GM23248 (cell line): ENCODE measurements at regions not wholly inside any gene's neighbourhood (a gene's known extent, or its start where the extent isn't known, plus 50 kb on each side); places are given as distances from the start of the nearest gene placed in this dataset.

Experiments
- DNase-seq: peaks from one replicate; pipeline ENCODE4 v3.0.0-alpha.2; 2015
- H2AFZ ChIP-seq: fragments of 200-600 bp; sonication (generic); 2 replicates; pipeline ENCODE4 v1.6.1; 2016; ENCODE audit warnings: antibody characterized with exemption
- H3F3A ChIP-seq: fragments of 200-600 bp; sonication (generic); 2 replicates; pipeline ENCODE4 v1.6.1; 2016; ENCODE audit warnings: mild to moderate bottlenecking, antibody characterized with exemption, mixed run types; ENCODE audit not compliant: insufficient read depth
- H3K27ac ChIP-seq: fragments of 200-600 bp; sonication (generic); 2 replicates; pipeline ENCODE4 v1.5.1; 2016; ENCODE audit warnings: mild to moderate bottlenecking
- H3K27me3 ChIP-seq: fragments of 200-600 bp; sonication (generic); replicated peaks from 2 replicates; pipeline ENCODE4 v1.6.1; 2016; ENCODE audit warnings: mild to moderate bottlenecking; ENCODE audit not compliant: insufficient read depth
- H3K36me3 ChIP-seq: fragments of 200-600 bp; sonication (generic); 2 replicates; pipeline ENCODE4 v1.6.1; 2016; ENCODE audit warnings: low read depth, mild to moderate bottlenecking
- H3K4me1 ChIP-seq: fragments of 200-600 bp; sonication (generic); 2 replicates; pipeline ENCODE4 v1.6.1; 2016; ENCODE audit warnings: mild to moderate bottlenecking; ENCODE audit not compliant: insufficient read depth
- H3K4me2 ChIP-seq: fragments of 200-600 bp; sonication (generic); one replicate; pipeline ENCODE4 v1.6.1; 2016; ENCODE audit warnings: mild to moderate bottlenecking; ENCODE audit not compliant: unreplicated experiment
- H3K4me3 ChIP-seq: fragments of 200-600 bp; sonication (generic); 2 replicates; pipeline ENCODE4 v1.5.1; 2016; ENCODE audit warnings: mild to moderate bottlenecking
- H3K79me2 ChIP-seq: fragments of 200-600 bp; sonication (generic); 2 replicates; pipeline ENCODE4 v1.6.1; 2016; ENCODE audit warnings: mild to moderate bottlenecking; ENCODE audit not compliant: insufficient read depth
- H3K9ac ChIP-seq: fragments of 200-600 bp; sonication (generic); 2 replicates; pipeline ENCODE4 v1.6.1; 2016; ENCODE audit warnings: mild to moderate bottlenecking
- H3K9me2 ChIP-seq: fragments of 200-600 bp; sonication (generic); 2 replicates; pipeline ENCODE4 v1.6.1; 2016; ENCODE audit warnings: mixed run types, mild to moderate bottlenecking, moderate library complexity; ENCODE audit not compliant: insufficient read depth
- H3K9me3 ChIP-seq: fragments of 200-600 bp; sonication (generic); one replicate; pipeline ENCODE4 v1.6.1; 2017; ENCODE audit warnings: low read depth
- H4K20me1 ChIP-seq: fragments of 200-600 bp; sonication (generic); 2 replicates; pipeline ENCODE4 v1.6.0; 2016; ENCODE audit not compliant: insufficient read depth
- EZH2 ChIP-seq: fragments of 200-600 bp; sonication (generic); IDR thresholded peaks from 2 replicates; pipeline ENCODE4 v1.6.1; 2018; ENCODE audit warnings: antibody characterized with exemption, mild to moderate bottlenecking; ENCODE audit not compliant: insufficient read depth, poor library complexity, severe bottlenecking
- EZH2phosphoT487 ChIP-seq: fragments of 200-600 bp; sonication (generic); IDR thresholded peaks from 2 replicates; pipeline ENCODE4 v1.6.1; 2018; ENCODE audit warnings: antibody characterized with exemption, moderate library complexity, mild to moderate bottlenecking, low read depth; ENCODE audit not compliant: insufficient read depth
- WGBS, 2 experiments: methylation state at CpG; one replicate each; pipeline ENCODE4 v1.1.6; 2015 to 2017; ENCODE audit warnings: low lambda C conversion rate in 2 of 2, low coverage in 1 of 2; ENCODE audit errors: missing lambda C conversion rate in 2 of 2; 5-methylcytosine and 5-hydroxymethylcytosine counted together
- in situ Hi-C: fragments of 300-500 bp; cut with MboI; formaldehyde crosslinking; loops from 2 replicates; pipeline ENCODE4 v1.15.0; 2020

- Histone ChIP-seq H4K20me1 (no peaks in the 10 kb centered on the region), H3K4me1 (no peaks in the 10 kb centered on the region), H3K4me3 (no peak overlapping the region), H3F3A (no peaks in the 10 kb centered on the region), H3K27me3 (no peaks in the 10 kb centered on the region), H3K9me2 (no peaks in the 10 kb centered on the region), H3K4me2 (no peak overlapping the region), H2AFZ (no peak overlapping the region), H3K36me3 (no peaks in the 10 kb centered on the region), H3K9me3 (no peaks in the 10 kb centered on the region), H3K79me2 (no peaks in the 10 kb centered on the region), H3K9ac (no peak overlapping the region), H3K27ac (no peak overlapping the region)
- TF ChIP-seq EZH2phosphoT487 (no peak), EZH2 (no peak)
- in situ Hi-C loops: no loop called here
- WGBS, 2 experiments: 28 to 42% methylated on average over 3 of the region's 3 CpGs
- no peak for DNase-seq
Observed at GRCh38 chr7:52129278-52129677, 812.7 kb upstream of the COBL start.

GRCh38 chr7:52120912-52121311, 804.3 kb upstream of the COBL start:
- no peaks in the 10 kb centered on the region for H3K4me1 ChIP-seq
- no peaks in the 10 kb centered on the region for H3F3A ChIP-seq
- WGBS, 2 experiments: 10 to 21% methylated on average over 3 of the region's 3 CpGs
- in situ Hi-C loops: no loop called here
- no peaks in the 10 kb centered on the region for H3K9me3 ChIP-seq
- no peak overlapping the region for H3K9ac ChIP-seq
- no peaks in the 10 kb centered on the region for H4K20me1 ChIP-seq
- TF ChIP-seq EZH2 (no peak), EZH2phosphoT487 (no peak)
- no peak overlapping the region for H3K4me3 ChIP-seq
- H3K27ac ChIP-seq: no peak overlapping the region
- no peaks in the 10 kb centered on the region for H3K36me3 ChIP-seq
- H2AFZ ChIP-seq: no peak overlapping the region
- H3K9me2 ChIP-seq: no peaks in the 10 kb centered on the region
- DNase-seq: no peak
- no peaks in the 10 kb centered on the region for H3K27me3 ChIP-seq
- no peak overlapping the region for H3K4me2 ChIP-seq
- H3K79me2 ChIP-seq: no peaks in the 10 kb centered on the region

- DNase-seq: no peak
- WGBS, 2 experiments: 0% methylated on average over 2 of the region's 2 CpGs
Observed at GRCh38 chr7:52119537-52119936, 802.9 kb upstream of the COBL start.

GRCh38 chr7:52114509-52114908, 797.9 kb upstream of the COBL start:
- no peaks in the 10 kb centered on the region for H3K79me2 ChIP-seq
- no peak overlapping the region for H3K27ac ChIP-seq
- H3K4me1 ChIP-seq: no peaks in the 10 kb centered on the region
- no peaks in the 10 kb centered on the region for H3K9me2 ChIP-seq
- no peak overlapping the region for H3K4me2 ChIP-seq
- H3K9me3 ChIP-seq: no peaks in the 10 kb centered on the region
- no peak for DNase-seq
- no peak overlapping the region for H3K9ac ChIP-seq
- no peak overlapping the region for H2AFZ ChIP-seq
- no peaks in the 10 kb centered on the region for H3K27me3 ChIP-seq
- H4K20me1 ChIP-seq: no peaks in the 10 kb centered on the region
- no peaks in the 10 kb centered on the region for H3K36me3 ChIP-seq
- TF ChIP-seq EZH2phosphoT487 (no peak), EZH2 (no peak)
- WGBS, 2 experiments: 6 to 12% methylated on average over 3 of the region's 3 CpGs
- no peak overlapping the region for H3K4me3 ChIP-seq
- in situ Hi-C loops: no loop called here
- no peaks in the 10 kb centered on the region for H3F3A ChIP-seq

More at GRCh38 chr7:52119537-52119936, 802.9 kb upstream of the COBL start:
- Histone ChIP-seq H3K9me2 (no peaks in the 10 kb centered on the region), H4K20me1 (no peaks in the 10 kb centered on the region), H3K9me3 (no peaks in the 10 kb centered on the region), H3F3A (no peaks in the 10 kb centered on the region), H3K4me1 (no peaks in the 10 kb centered on the region), H3K79me2 (no peaks in the 10 kb centered on the region), H3K27ac (no peak overlapping the region), H3K27me3 (no peaks in the 10 kb centered on the region), H3K4me3 (no peak overlapping the region), H3K36me3 (no peaks in the 10 kb centered on the region), H3K4me2 (no peak overlapping the region), H2AFZ (no peak overlapping the region), H3K9ac (no peak overlapping the region)
- in situ Hi-C loops: no loop called here
- no peak for TF ChIP-seq EZH2phosphoT487
- no peak for TF ChIP-seq EZH2

GRCh38 chr7:52114056-52114455, 797.4 kb upstream of the COBL start:
- H3F3A ChIP-seq: no peaks in the 10 kb centered on the region
- H3K9me2 ChIP-seq: no peaks in the 10 kb centered on the region
- in situ Hi-C loops: no loop called here
- H3K27me3 ChIP-seq: no peaks in the 10 kb centered on the region
- H3K27ac ChIP-seq: no peak overlapping the region
- no peak for DNase-seq
- H3K4me1 ChIP-seq: no peaks in the 10 kb centered on the region
- H3K9ac ChIP-seq: no peak overlapping the region
- WGBS, 2 experiments: 3 to 4% methylated on average over 2 of the region's 2 CpGs
- no peaks in the 10 kb centered on the region for H3K79me2 ChIP-seq
- H3K9me3 ChIP-seq: no peaks in the 10 kb centered on the region
- no peak for TF ChIP-seq EZH2phosphoT487
- no peak for TF ChIP-seq EZH2
- H2AFZ ChIP-seq: no peak overlapping the region
- H4K20me1 ChIP-seq: no peaks in the 10 kb centered on the region
- no peak overlapping the region for H3K4me3 ChIP-seq
- no peak overlapping the region for H3K4me2 ChIP-seq
- no peaks in the 10 kb centered on the region for H3K36me3 ChIP-seq
